Neural cell (in vitro differentiated cells): ENCODE measurements at regions not wholly inside any gene's neighbourhood (a gene's known extent, or its start where the extent isn't known, plus 50 kb on each side); places are given as distances from the start of the nearest gene placed in this dataset.

ENCODE experiments used
- H2AFZ ChIP-seq: fragments of 200-600, 300-800 bp; sonication (generic), shearing (Covaris generic); 2 replicates; pipeline ENCODE4 v1.6.0; 2014; ENCODE audit warnings: low read depth, mild to moderate bottlenecking, antibody characterized with exemption, low read length, moderate library complexity
- H3F3A ChIP-seq: fragments of 200-600 bp; shearing (Covaris generic); 2 replicates; pipeline ENCODE4 v1.6.1; 2016; ENCODE audit warnings: mild to moderate bottlenecking, moderate library complexity, mixed read lengths, antibody characterized with exemption, low read length; ENCODE audit not compliant: insufficient read depth, poor library complexity, severe bottlenecking
- H3K27ac ChIP-seq: fragments of 200-600, 300-800 bp; sonication (generic), shearing (Covaris generic); 2 replicates; pipeline ENCODE4 v1.5.1; 2014; ENCODE audit warnings: mild to moderate bottlenecking, low read length, moderate library complexity
- H3K27me3 ChIP-seq: fragments of 300-800, 200-600 bp; sonication (generic), shearing (Covaris generic); 2 replicates; pipeline ENCODE4 v1.6.0; 2014; ENCODE audit warnings: mild to moderate bottlenecking, low read depth, low read length, moderate library complexity; ENCODE audit not compliant: insufficient read depth
- H3K36me3 ChIP-seq: fragments of 300-800, 200-600 bp; sonication (generic), shearing (Covaris generic); 2 replicates; pipeline ENCODE4 v1.5.1; 2014; ENCODE audit warnings: mild to moderate bottlenecking, antibody characterized with exemption, low read length, moderate library complexity; ENCODE audit not compliant: insufficient read depth
- H3K4me2 ChIP-seq: fragments of 300-800, 200-600 bp; sonication (generic), shearing (Covaris generic); 2 replicates; pipeline ENCODE4 v1.6.0; 2014; ENCODE audit warnings: mild to moderate bottlenecking, low read length
- H3K4me3 ChIP-seq: fragments of 300-800, 200-600 bp; sonication (generic), shearing (Covaris generic); 2 replicates; pipeline ENCODE4 v1.5.1; 2014; ENCODE audit warnings: mild to moderate bottlenecking, low read length, moderate library complexity
- H3K79me2 ChIP-seq: fragments of 200-600 bp; shearing (Covaris generic); replicated peaks from 2 replicates; pipeline ENCODE4 v1.6.0; 2014; ENCODE audit warnings: mild to moderate bottlenecking, low read length, moderate library complexity; ENCODE audit not compliant: insufficient read depth
- H3K9ac ChIP-seq: fragments of 300-800, 200-600 bp; sonication (generic), shearing (Covaris generic); 2 replicates; pipeline ENCODE4 v1.6.1; 2016; ENCODE audit warnings: mild to moderate bottlenecking, low read length, mixed read lengths
- H3K9me2 ChIP-seq: fragments of 200-600 bp; shearing (Covaris generic); 2 replicates; pipeline ENCODE4 v1.6.1; 2016; ENCODE audit warnings: mild to moderate bottlenecking, low read length, mixed read lengths; ENCODE audit not compliant: insufficient read depth
- H3K9me3 ChIP-seq: fragments of 200-600, 300-800 bp; sonication (generic), shearing (Covaris generic); 2 replicates; pipeline ENCODE4 v1.6.1; 2016; ENCODE audit warnings: mild to moderate bottlenecking, mixed run types, low read length, moderate library complexity, mixed read lengths
- H4K20me1 ChIP-seq: fragments of 200-600 bp; shearing (Covaris generic); 2 replicates; pipeline ENCODE4 v1.6.1; 2016; ENCODE audit warnings: mild to moderate bottlenecking, mixed run types; ENCODE audit not compliant: insufficient read depth
- EP300 ChIP-seq: fragments of 450-650 bp; conservative IDR thresholded peaks from 2 replicates; pipeline ENCODE4 v1.6.1; 2014; ENCODE audit warnings: antibody characterized with exemption, mild to moderate bottlenecking, moderate library complexity; ENCODE audit not compliant: poor library complexity, severe bottlenecking
- EZH2 ChIP-seq: fragments of 200-600, 300-800 bp; shearing (Covaris generic), sonication (generic); IDR thresholded peaks from 2 replicates; pipeline ENCODE4 v1.6.1; 2014; ENCODE audit warnings: antibody characterized with exemption, low read length, borderline replicate concordance, mild to moderate bottlenecking; ENCODE audit not compliant: insufficient read depth, poor library complexity, severe bottlenecking
- MXI1 ChIP-seq: fragments of 450-650 bp; conservative IDR thresholded peaks from 2 replicates; pipeline ENCODE4 v1.6.1; 2014; ENCODE audit warnings: antibody characterized with exemption, mild to moderate bottlenecking; ENCODE audit not compliant: poor library complexity, severe bottlenecking
- POLR2AphosphoS5 ChIP-seq: IDR thresholded peaks from 2 replicates; pipeline ENCODE4 v1.6.1; 2012
- RAD21 ChIP-seq: fragments of 450-650 bp; conservative IDR thresholded peaks from 2 replicates; pipeline ENCODE4 v1.6.1; 2014; ENCODE audit warnings: antibody characterized with exemption, mild to moderate bottlenecking, moderate library complexity
- SMC3 ChIP-seq: fragments of 450-650 bp; conservative IDR thresholded peaks from 2 replicates; pipeline ENCODE4 v1.6.1; 2014; ENCODE audit warnings: antibody characterized with exemption, mild to moderate bottlenecking, moderate library complexity; ENCODE audit not compliant: poor library complexity
- TAF1 ChIP-seq: IDR thresholded peaks from 2 replicates; pipeline ENCODE4 v1.6.1; 2012; ENCODE audit warnings: low read depth
- TF ChIP-seq, protein P1 (sequence below): IDR thresholded peaks from 2 replicates; pipeline ENCODE4 v1.6.1; 2012; ENCODE audit warnings: borderline replicate concordance
- TF ChIP-seq, protein P2 (sequence below): fragments of 450-650 bp; IDR thresholded peaks from 2 replicates; pipeline ENCODE4 v1.5.1; 2014; ENCODE audit warnings: antibody characterized with exemption, mild to moderate bottlenecking, moderate library complexity; ENCODE audit not compliant: poor library complexity, severe bottlenecking

DNA sequence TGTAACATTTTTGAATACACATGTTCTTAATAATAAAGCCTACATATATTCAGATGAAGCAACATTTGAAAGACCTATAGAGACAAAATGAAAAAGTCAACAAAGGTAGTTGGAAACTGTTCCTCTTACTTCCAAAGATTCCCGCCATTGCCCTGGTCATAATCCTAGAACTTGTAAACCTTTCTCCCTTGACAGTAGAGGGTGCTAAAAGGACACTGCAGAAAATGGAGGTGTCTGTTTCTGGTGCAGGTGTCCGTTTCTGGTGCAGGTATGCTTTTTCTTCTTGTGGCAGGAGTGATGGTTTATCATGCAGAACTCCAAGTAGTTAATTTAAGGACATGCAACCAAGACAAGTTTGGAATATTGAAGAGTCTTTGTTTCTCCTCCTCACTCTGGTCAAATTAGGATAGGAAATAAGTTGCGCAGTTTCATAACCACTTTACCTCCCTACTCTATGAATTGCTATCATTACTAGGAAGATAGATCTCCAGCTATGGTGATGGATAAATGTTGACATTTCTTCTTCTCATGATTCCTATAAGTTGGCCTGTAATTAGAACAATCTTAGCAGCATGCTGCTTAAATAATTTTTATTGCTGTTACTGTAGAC lies 56.0 kb upstream of the FAM174A start:
- TF ChIP-seq EZH2 (no peak), POLR2AphosphoS5 (no peak), TAF1 (no peak), SMC3 (peak; percentile 17), RAD21 (peak; percentile 21), MXI1 (no peak), EP300 (no peak)
- TF ChIP-seq, protein P1, sequence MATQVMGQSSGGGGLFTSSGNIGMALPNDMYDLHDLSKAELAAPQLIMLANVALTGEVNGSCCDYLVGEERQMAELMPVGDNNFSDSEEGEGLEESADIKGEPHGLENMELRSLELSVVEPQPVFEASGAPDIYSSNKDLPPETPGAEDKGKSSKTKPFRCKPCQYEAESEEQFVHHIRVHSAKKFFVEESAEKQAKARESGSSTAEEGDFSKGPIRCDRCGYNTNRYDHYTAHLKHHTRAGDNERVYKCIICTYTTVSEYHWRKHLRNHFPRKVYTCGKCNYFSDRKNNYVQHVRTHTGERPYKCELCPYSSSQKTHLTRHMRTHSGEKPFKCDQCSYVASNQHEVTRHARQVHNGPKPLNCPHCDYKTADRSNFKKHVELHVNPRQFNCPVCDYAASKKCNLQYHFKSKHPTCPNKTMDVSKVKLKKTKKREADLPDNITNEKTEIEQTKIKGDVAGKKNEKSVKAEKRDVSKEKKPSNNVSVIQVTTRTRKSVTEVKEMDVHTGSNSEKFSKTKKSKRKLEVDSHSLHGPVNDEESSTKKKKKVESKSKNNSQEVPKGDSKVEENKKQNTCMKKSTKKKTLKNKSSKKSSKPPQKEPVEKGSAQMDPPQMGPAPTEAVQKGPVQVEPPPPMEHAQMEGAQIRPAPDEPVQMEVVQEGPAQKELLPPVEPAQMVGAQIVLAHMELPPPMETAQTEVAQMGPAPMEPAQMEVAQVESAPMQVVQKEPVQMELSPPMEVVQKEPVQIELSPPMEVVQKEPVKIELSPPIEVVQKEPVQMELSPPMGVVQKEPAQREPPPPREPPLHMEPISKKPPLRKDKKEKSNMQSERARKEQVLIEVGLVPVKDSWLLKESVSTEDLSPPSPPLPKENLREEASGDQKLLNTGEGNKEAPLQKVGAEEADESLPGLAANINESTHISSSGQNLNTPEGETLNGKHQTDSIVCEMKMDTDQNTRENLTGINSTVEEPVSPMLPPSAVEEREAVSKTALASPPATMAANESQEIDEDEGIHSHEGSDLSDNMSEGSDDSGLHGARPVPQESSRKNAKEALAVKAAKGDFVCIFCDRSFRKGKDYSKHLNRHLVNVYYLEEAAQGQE = no peak
- TF ChIP-seq, protein P2, sequence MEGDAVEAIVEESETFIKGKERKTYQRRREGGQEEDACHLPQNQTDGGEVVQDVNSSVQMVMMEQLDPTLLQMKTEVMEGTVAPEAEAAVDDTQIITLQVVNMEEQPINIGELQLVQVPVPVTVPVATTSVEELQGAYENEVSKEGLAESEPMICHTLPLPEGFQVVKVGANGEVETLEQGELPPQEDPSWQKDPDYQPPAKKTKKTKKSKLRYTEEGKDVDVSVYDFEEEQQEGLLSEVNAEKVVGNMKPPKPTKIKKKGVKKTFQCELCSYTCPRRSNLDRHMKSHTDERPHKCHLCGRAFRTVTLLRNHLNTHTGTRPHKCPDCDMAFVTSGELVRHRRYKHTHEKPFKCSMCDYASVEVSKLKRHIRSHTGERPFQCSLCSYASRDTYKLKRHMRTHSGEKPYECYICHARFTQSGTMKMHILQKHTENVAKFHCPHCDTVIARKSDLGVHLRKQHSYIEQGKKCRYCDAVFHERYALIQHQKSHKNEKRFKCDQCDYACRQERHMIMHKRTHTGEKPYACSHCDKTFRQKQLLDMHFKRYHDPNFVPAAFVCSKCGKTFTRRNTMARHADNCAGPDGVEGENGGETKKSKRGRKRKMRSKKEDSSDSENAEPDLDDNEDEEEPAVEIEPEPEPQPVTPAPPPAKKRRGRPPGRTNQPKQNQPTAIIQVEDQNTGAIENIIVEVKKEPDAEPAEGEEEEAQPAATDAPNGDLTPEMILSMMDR = no peak
- Histone ChIP-seq H3K9me3 (no peaks in the 10 kb centered on the region), H4K20me1 (no peaks in the 10 kb centered on the region), H3K9me2 (no peaks in the 10 kb centered on the region), H3F3A (no peaks in the 10 kb centered on the region), H2AFZ (no peak overlapping the region), H3K79me2 (no peaks in the 10 kb centered on the region), H3K9ac (no peak overlapping the region), H3K36me3 (no peaks in the 10 kb centered on the region), H3K27ac (no peak overlapping the region), H3K4me2 (no peak overlapping the region), H3K27me3 (no peaks in the 10 kb centered on the region), H3K4me3 (no peak overlapping the region)

DNA sequence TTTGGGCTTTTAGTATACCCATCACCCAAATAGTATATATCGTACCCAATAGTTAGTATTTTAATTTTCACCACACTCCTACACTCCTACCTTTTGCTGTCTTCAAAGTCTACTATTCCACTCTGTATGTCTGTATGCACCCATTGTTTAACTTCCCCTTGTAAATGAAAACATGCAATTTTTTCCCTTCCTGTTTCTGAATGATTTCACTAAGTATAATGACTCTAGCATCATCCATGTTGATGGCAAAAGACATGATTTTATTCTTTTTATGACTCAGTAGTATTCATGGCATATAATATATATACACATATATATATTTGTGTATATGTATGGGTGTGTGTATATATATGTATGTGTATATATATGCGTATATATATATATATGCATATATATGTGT lies 63.1 kb upstream of the FAM174A start:
- H3K4me2 ChIP-seq = no peak overlapping the region
- no peak overlapping the region for H3K27ac ChIP-seq
- no peaks in the 10 kb centered on the region for H3K79me2 ChIP-seq
- no peaks in the 10 kb centered on the region for H3F3A ChIP-seq
- H2AFZ ChIP-seq = no peak overlapping the region
- no peak overlapping the region for H3K4me3 ChIP-seq
- no peaks in the 10 kb centered on the region for H4K20me1 ChIP-seq
- H3K9me3 ChIP-seq = no peaks in the 10 kb centered on the region
- H3K9ac ChIP-seq = no peak overlapping the region
- TF ChIP-seq, protein P2 = no peak
- TF ChIP-seq SMC3 (no peak), MXI1 (no peak)
- TF ChIP-seq, protein P1 = no peak
- H3K9me2 ChIP-seq = no peaks in the 10 kb centered on the region
- no peaks in the 10 kb centered on the region for H3K27me3 ChIP-seq
- no peaks in the 10 kb centered on the region for H3K36me3 ChIP-seq
